ENCODE measurements at regions not wholly inside any gene's neighbourhood (a gene's known extent, or its start where the extent isn't known, plus 50 kb on each side); places are given as distances from the start of the nearest gene placed in this dataset.
"Not testable (repeated sequence)": the region's sequence is repeated elsewhere in the genome, so short reads cannot be mapped to it uniquely, and the experiment has no call there.

DNA sequence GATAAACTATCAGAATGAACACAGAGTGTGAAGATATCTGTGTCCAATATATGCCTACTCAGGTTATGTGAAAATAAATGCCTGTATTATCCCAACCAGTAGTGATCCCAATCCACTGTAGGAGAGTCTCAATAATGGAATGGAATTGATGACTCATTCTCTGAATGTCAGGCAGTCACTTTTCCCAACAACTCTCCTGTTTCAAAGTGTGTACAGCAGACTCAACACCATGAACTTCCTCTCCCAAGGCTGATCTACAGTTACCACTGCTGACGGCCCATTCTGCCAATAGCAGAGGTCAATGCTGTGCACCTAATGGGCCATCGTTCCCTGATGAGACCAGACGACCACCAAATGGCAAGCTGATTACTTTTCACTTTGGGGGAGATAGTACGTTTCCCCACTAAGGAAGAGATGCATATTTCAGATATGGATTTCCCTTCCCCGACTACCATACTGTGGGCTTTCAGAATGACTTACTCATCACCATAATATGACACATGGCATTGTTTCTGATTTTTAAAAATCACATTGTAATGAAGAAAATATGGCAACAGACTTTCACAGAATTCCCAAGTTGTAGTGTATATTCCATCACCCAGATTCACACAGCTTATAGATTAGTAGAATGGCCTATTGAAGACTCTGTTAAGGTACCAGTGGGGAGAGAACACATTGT lies 601.7 kb upstream of the VRK2 start:
- DNase-seq, result no peak

DNA sequence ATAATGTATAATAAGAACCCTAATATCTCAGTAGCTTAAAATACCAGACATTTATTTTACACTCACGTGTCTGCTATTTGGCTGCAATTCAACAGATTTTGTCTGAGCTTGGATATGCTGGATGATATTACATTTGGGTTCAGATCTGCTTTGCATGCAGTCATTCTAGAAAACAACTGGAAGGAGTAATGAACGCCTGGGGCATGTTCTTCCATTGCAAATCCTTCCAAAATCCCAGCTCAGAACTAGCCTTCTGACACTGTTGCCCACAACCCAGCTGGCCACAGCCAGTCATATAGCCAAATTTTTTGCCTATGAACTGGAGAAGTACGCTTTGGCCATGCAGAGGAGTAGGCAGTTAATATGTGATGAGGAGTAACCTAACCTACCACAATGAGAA lies 597.8 kb upstream of the VRK2 start:
- DNase-seq, result no peak

DNA sequence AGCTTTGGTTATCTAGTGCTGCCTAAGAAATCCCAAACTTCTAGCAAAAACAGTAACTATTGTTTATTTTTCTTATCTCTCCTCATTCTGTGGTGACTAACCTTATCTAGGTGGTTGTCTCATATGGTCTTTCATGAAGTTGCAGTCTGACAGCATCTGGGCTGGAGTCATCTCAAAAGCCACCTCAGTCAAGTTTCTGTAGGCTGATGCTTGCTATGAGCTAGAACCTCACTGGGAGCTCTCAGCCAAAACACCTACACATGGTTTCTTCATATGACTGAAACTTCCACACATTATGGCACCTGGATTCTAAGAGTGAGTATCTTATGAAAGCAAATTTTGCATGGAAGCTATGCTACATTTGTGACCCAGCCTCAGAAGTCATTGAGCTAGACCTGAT lies 596.4 kb upstream of the VRK2 start:
- DNase-seq, result no peak

DNA sequence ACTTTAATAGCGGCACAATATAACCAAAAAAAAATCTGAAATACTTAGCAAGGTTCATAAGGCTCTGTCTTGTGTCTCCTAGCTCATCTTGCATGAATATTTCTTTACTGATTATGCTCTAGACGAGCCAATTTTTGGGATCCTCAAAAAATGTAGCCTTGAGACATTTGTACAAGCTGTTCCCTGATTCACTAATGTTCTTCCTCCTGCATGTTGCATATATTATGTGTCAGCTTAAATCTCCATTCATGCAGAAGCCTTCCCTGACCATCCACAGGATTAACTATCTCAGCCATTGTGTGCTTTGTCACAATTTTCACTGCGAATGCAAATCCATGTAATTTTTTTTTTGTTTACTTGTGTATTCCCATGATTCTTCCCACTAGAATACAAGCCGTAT lies 594.0 kb upstream of the VRK2 start:
- no peak for DNase-seq

DNA sequence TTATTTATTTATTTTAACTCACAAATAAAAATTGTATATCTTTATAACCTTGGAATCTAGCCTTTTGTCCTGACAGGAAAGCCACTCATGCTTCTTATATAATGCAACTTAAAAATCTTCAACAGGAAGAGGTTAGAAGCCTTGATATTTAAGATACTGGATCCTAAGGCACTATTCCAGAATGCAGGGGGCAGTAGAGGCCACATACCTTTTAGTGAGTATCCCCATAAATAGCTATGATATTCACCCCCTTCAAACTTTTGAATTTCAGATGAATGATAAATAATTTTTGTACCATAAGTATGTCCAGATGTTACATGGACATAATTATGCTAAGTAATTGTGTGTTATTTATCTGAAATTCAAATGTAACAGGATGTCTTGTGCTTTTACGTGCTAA lies 592.7 kb upstream of the VRK2 start:
- no peak for DNase-seq

DNA sequence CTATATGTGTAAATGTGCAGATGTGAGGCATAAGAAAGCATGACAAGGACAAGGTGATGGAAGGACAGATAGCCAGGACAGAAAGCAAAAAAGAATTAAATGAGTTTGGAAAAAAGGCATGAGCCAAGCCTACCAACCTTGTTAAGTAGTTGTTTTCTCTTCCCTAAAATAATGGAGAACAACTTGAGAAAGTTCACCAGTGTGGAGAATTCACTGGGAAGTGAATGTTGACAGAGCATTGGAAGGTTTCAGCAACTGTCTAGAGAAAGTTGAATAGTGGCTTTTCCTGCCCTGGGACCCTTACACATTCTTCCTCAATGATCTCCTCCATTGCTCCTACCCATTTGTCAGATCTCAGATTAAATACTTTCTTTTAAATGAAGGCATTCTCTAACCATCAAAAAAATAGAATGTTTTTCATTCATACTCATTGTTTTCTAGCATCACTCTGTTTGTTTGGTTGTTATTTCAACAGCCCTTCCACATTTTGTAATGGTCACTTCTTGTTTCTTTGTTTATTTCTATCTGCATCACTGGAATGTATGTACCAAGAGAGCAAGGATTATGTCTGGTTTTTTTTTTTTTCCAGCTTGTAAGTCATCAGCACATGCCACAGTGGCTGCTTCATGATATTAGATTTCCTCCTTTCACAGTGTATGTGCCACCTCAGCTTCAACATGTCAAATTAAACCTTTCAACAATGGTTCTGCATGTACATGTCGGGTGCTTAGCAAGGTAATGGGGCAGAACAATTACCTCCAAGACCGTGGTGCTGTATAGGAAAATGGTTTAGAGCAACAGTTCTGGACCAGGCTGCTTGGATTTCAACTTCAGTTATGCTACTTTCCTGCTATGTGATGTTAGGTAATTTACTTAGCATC lies 586.0 kb upstream of the VRK2 start:
- DNase-seq, result no peak

DNA sequence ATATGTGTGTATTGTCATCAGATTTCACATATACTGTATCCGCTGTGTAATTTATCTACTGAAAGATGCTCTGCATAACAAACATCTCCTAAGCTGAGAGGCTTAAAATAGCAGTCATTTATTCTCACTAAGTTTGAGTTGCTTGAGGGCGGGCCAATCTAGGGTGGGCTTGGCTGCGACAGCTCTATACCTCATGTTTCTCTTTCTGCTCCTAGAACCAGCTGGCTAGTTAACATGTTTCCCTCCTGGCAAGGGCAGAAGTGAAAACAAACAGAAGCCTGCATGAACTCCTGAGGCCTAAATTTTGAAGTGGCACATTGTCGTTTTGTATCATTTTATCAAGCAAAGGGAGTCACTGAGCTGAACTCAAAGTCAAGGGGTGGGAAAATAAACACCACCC lies 585.0 kb upstream of the VRK2 start:
- no peak for DNase-seq

DNA sequence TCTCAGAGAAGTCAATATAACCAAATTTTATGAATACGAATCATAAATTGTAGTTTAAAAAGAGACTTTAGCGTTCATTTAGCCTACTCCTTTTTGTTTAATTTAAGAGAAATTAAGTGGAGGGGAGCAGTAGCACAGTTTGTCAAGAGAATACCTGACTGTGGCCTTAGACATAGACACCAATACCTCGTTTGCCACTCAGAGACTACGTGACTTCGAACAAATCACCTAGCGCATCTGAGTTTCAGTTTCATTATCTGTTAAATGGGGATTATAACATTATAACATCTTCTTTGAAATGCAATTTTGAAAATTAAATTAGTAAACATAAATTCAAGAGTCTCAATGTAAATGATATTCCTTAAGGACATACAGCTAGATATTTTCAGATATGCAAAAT lies 581.5 kb upstream of the VRK2 start:
- DNase-seq, result no peak

DNA sequence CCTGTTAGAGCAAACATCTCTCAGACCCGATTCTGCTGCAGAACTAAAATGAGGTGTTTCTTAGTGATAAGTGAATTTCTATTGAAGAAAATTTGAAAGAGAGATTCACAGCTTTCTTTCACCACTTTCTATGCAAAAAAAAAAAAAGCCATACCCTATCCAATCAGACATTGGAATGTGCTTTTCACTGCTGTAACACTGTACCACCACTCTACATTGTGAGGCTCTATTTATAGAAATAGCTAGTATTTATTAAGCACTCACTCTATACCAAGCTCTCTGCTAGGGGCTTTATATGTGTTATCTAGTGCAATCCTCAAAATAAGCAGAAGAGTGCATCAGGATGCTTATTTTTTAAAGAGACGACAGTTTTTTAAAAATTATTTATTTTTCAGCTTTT lies 580.6 kb upstream of the VRK2 start:
- no peak for DNase-seq

DNA sequence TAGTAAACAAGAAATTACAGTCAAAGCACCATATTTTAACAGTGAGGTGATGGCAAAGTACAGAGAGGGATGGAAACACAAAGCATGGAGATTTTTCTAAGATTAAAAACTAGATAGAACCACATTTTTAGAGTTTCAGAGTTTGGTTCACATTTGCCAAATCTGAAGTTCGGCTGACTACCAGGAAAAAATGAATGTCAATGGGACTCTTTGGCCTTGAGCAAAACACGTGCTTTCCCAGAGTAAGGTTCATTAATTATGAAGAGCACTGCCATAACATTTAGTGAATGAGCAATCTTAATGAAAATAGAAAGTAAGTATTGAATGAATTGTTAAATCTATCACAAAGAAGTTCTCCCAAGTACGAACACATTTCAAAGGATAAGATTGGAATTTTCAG lies 571.2 kb upstream of the VRK2 start:
- no peak for DNase-seq

DNA sequence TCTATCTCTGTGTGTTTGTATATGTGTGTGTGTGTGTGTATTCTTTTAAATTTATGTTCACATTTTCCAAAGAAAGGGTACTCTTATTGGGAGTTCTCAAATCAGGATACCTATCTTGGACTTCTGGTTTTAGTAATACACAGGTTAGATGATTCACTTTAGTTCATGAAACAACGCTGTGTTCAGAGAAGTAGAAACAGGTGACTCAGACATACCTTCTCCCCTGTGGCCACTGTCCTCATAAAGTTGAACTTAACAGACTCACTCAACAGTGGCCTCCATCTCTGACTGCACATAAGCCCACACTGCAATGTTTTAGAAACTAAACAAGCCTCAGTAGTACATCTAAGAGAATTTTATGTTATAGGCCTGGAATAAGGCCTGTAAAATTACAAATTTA lies 566.6 kb upstream of the VRK2 start:
- no peak for DNase-seq

DNA sequence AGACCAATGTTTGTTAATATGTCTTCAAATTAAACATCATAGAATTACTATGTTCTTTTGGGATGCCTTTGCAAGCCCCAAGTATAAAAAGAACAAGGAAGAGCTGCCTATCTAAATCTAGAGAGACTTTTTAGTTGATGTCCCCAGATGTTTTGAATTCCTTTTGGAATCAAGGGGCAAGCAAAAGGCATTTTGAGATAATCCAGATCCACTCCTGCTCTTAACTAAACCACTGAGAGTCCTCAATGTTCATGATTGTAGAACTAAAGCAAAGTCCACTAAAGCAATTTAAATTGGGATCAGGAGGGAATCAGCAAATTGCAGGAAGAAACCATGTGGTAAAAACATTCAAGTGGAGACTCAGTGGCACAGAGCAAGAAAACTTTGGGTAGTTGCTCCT lies 558.5 kb upstream of the VRK2 start:
- no peak for DNase-seq

DNA sequence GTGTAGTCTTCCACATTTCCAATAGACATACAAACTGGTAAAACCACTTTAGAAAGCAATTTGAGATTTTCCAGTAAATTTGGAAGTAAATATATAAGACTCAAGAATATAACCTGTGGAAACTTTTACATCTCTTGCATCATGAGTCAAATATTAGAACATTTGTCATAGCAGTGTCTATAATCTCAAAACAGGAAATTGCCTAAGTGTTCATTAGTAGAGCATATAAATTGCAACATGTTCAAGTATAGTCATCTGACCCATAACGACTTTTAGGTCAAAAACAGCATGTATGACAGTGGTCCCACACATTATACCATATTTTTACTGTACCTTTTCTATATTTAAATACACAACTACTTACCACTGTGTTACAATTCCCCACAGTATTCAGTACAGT lies 555.9 kb upstream of the VRK2 start:
- DNase-seq, result no peak

DNA sequence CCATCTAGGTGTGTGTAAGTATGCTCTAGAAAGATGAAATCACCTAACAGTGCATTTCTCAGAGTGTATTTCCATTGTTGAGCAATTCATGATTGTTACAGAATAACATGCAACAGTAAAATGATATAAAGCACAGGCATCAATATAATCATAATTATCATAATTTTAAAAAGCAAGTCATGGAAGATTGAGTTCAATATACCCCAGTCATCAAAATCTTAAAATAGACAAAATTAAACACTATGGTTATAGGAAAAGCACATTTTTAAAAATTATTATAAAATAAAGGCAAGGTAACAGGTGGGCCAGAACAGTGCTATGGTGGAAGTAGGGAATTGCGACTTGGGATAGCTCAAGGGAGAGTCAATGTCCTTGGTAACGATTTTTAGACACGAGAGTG lies 555.4 kb upstream of the VRK2 start:
- no peak for DNase-seq

DNA sequence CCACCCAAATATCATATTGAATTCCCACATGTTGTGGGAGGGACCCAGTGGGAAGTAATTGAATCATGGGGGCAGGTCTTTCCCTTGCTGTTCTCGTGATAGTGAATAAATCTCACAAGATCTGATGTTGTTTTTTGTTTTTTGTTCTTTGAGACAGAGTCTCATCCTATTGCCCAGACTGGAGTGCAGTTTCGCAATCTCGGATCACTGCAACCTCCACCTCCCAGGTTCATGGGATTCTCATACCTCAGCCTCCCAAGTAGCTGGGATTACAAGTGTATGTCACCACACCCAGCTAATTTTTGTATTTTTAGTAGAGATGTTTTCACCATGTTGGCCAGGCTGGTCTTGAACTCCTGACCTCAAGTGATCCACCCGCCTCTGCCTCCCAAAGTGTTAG lies 552.6 kb upstream of the VRK2 start:
- DNase-seq, result not testable (repeated sequence)

DNA sequence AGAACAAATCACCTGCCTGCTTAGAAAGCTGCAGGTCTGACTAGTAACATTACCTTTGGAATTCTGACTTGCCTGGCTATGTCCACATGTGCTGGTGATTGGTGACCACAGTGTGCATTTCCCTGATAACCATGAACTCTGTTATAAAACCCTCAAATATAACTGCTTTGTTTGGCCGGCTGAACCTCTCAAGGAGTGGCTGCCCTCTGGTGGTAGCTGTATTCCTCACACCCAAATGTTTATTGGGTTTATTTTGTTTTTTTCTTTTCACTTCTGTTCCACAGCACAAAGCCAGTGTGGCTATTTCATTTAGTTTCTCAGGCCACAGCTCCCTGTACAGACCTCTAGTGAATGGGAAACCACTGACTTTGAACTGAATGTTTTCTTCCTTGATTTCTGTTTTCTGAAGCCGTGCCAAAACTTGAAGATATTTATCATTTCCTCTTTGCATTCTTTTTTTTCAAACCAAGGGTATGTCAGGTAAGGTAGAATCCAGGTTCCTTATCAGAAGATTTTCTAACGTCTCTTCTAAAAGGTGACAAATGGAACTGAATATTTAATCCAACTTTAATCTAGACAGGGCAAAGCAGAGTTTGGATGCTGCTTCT lies 549.0 kb upstream of the VRK2 start:
- DNase-seq, result no peak

DNA sequence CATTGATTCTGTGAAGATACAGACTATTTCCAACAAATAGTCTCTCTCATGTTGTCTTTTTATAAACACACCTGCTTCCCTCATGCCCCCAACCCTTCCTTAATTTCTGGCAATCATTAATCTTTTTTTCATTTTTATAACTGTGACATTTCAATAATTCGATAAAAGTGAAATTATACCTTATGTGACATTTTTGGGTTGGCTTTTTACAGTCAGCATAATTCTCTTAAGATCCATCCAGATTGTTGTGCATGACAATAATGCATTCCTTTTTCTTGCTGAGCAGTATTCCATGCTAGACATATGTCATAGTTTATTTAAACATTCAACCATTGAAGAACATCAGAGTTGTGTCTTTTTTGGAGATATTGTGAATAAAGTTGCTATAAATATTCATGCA lies 541.8 kb upstream of the VRK2 start:
- no peak for DNase-seq

DNA sequence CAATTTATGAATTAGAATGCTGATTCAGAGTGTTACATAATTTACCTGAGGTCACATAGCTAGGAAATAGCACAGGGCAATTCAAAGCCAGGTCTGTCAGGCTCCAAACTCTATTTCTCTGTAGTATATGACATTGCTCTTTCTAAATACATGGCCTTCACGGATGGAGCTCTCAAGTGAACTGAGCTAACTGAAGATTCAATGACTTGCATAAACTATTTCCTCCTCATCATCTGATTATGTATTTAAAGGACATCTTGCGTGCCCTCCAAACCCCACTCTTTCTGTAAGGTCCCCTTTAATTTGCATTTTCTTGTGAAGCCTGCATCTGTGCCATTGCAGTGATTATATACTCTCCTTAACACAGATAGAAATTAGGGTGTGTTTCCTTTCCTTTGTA lies 537.4 kb upstream of the VRK2 start:
- DNase-seq, result no peak

DNA sequence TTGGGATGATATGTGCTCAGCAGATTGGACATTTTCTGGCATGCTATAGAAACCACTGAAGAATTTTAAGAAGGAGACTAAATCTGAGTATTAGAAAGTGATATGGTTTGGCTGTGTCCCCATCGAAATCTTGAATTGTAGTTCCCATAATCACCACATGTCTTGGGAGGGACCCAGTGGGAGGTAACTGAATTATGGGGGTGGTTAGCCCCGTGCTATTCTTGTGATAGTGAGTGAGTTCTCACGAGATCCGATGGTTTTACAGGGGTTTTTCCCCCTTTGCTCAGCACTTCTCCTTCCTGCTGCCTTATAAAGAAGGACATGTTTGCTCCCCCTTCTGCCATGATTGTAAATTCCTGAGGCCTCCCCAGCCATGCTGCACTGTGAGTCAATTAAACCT lies 535.9 kb upstream of the VRK2 start:
- DNase-seq, result no peak

DNA sequence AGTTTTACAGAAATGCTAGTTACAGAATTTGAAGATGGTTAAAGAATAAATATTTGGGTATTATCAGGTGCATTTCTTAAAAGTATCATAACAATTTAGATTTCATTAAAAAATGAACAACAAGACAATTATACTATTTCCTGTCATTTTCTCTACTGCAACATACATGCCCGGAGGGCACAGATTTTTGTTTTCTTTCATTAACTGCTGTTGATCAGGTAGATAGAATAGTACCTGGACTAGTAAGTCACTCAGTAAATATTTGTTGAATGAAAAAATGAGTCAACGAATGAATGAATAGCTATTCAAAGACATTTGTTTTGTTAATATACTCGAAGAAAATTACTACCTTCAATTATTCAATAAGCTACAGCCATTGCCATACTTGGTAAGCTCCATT lies 531.2 kb upstream of the VRK2 start:
- DNase-seq, result no peak

DNA sequence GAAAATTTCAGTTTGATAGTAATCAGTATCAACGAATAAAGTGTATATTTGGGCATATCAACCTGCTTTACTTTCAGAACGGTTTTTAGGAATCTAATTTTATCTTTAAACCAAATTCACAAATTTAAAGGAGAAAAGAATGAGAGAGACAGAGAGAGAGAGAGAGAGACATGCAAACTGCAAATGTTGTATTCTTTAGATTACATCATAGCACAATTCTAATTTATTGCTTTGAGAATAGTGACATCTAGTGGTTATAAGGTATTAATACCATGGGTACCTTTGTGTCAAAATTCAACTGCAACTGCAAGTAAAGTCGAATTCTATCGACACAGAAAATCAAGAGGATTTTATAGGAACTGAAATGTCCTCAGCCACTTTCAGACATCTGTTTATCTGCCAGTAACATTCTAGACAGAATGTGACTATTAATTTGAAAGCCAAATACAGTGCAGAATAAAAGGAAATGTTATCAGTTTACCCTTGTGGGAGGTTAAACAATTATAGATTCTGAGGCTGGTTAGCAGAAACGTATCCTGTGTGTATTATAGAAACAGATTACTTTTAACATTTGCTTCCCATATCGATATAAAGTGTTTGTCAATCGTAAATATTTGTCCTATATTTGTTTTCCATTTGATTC lies 529.8 kb upstream of the VRK2 start:
- DNase-seq, result no peak

DNA sequence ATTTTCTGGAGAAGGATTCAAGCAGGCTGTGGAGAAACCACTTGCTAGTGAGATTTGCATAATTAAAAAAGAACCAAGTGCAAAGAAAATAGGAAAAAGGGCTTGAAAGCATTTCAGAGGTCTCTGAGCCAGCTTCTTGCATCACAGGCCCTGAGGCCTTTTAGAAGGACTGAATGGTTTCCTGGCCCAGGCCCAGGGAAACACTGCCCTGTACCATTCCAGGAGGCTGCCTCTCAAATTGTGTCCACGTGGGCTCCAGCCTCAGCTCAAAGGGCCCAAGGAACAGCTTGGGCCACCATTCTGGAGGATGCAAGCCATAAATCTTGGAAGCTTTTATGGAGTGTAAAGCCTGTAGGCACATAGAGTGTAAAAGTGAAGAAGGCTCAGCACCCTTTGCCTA lies 523.3 kb upstream of the VRK2 start:
- DNase-seq, result no peak

DNA sequence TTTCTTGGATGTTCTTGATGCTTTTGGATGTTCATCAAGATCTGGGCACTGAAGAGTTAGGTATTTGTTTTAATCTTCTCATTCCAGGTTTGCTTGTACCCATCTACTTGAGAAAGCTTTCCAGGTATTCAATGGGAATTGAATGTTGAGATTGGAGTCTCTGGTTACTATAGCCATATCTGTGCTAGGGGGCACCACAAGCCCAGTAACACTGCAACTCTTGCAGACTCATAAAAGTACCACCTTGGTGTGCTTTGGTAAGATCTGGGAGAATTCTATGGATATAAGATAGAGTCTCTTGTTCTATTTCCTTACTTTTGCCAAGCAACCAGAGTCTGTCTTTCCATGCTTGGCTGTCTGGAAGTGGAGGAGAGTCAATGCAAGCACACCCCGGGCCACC lies 518.9 kb upstream of the VRK2 start:
- no peak for DNase-seq

DNA sequence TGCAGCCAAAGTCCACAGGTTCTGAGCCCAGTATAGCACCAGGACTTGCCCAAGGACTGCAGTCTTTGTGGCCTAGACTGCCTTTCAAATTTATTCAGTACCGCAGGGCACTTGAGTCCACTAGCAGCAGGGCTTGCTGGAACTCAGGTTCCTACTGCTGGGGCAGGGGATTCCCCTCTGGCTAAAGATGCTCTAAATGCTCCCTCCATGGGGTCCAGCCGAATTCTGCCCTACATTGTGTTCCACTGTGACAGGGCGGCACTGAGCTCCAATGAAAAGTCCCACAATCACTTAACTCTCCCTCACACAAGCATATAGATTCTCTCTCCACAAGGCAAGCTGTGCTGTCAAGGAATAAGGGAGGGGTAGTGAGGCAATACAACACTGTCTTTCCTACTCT lies 518.1 kb upstream of the VRK2 start:
- DNase-seq, result no peak
